ENCODE measurements at regions not wholly inside any gene's neighbourhood (a gene's known extent, or its start where the extent isn't known, plus 50 kb on each side); places are given as distances from the start of the nearest gene placed in this dataset.

DNA sequence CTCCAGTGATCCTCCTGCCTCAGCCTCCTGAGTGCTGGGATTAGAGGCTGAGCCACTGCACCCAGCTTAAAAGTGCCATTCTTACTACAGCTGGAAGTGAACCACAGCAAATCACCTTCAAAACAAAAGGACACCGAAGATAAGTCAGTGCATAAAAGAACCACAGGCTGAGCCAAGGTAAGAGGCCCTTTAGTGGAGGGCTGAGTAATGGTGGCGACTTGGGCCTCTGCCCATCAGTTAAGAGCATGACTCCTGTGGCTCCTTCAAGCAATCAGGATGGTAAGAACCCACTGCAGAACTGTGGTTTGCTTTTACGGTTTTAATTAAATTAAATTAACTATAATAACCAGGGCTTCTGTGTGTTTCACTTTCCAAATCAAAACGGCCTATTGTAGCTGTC is 75.1 kb downstream of the CTAGE1 start:
- TF ChIP-seq EZH2phosphoT487 (IDR thresholded peaks at IDR 0.05; ENCODE audit: insufficient read depth, low read depth): no peak
- no peaks in the 10 kb centered on the region for H4K20me1 ChIP-seq (ENCODE audit: insufficient read depth)
- 33 to 48% methylated on average over 4 of the region's 4 CpGs for WGBS, 2 experiments (ENCODE audit: low coverage in 1 of 2, low lambda C conversion rate in 2 of 2, missing lambda C conversion rate in 2 of 2)
- in situ Hi-C loops (cut with MboI): no loop called here
- H2AFZ ChIP-seq: no peak overlapping the region
- H3K79me2 ChIP-seq (ENCODE audit: insufficient read depth): no peaks in the 10 kb centered on the region
- H3K4me1 ChIP-seq (ENCODE audit: insufficient read depth): peaks cover 35% of the 10 kb centered on the region
- no peak overlapping the region for H3K27ac ChIP-seq
- H3K36me3 ChIP-seq (ENCODE audit: low read depth): no peaks in the 10 kb centered on the region
- no peaks in the 10 kb centered on the region for H3K9me2 ChIP-seq (ENCODE audit: insufficient read depth)
- H3K4me2 ChIP-seq (ENCODE audit: unreplicated experiment): peak overlapping the region; percentile 23
- H3K9ac ChIP-seq: no peak overlapping the region
- peaks cover 28% of the 10 kb centered on the region for H3F3A ChIP-seq (ENCODE audit: insufficient read depth)
- no peaks in the 10 kb centered on the region for H3K9me3 ChIP-seq (ENCODE audit: low read depth)
- H3K4me3 ChIP-seq: no peak overlapping the region
- no peaks in the 10 kb centered on the region for H3K27me3 ChIP-seq (replicated peaks; ENCODE audit: insufficient read depth)
- peak; percentile 87 for DNase-seq

DNA sequence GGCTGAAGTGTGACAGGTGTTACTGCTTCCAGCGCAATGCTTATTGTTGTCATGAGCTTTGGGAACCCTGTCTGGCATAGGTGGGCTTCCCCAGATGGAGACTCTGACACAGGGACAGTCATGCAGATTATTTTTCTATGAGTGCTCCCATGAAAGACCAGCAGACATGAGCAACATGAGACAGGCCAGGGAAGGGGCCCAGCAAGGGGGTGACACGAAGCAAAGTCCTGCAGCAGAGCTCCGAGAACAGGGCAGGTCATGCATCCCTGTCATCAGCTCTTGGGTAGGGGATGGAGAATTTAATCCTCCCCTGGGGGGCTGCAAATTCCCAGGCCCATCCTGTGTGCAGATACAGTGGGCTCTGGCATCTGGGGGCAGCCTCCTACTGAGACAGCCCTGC is 77.4 kb downstream of the CTAGE1 start:
- Histone ChIP-seq H3F3A (ENCODE audit: insufficient read depth) (peaks cover 7% of the 10 kb centered on the region; the same call in 1 of the 2 replicates), H3K9me2 (ENCODE audit: insufficient read depth) (no peaks in the 10 kb centered on the region), H3K9me3 (ENCODE audit: low read depth) (no peaks in the 10 kb centered on the region), H4K20me1 (ENCODE audit: insufficient read depth) (no peaks in the 10 kb centered on the region), H2AFZ (no peak overlapping the region), H3K79me2 (ENCODE audit: insufficient read depth) (no peaks in the 10 kb centered on the region), H3K4me1 (ENCODE audit: insufficient read depth) (peaks cover 21% of the 10 kb centered on the region), H3K36me3 (ENCODE audit: low read depth) (no peaks in the 10 kb centered on the region), H3K27ac (no peak overlapping the region), H3K9ac (no peak overlapping the region), H3K27me3 (replicated peaks; ENCODE audit: insufficient read depth) (no peaks in the 10 kb centered on the region), H3K4me2 (ENCODE audit: unreplicated experiment) (no peak overlapping the region), H3K4me3 (no peak overlapping the region)
- no peak for DNase-seq
- TF ChIP-seq EZH2 (IDR thresholded peaks at IDR 0.05; ENCODE audit: insufficient read depth, poor library complexity, severe bottlenecking) (no peak), EZH2phosphoT487 (IDR thresholded peaks at IDR 0.05; ENCODE audit: insufficient read depth, low read depth) (no peak)
- in situ Hi-C loops (cut with MboI): no loop called here
- WGBS, 2 experiments (ENCODE audit: low coverage in 1 of 2, low lambda C conversion rate in 2 of 2, missing lambda C conversion rate in 2 of 2): 96 to 98% methylated on average over 3 of the region's 3 CpGs

DNA sequence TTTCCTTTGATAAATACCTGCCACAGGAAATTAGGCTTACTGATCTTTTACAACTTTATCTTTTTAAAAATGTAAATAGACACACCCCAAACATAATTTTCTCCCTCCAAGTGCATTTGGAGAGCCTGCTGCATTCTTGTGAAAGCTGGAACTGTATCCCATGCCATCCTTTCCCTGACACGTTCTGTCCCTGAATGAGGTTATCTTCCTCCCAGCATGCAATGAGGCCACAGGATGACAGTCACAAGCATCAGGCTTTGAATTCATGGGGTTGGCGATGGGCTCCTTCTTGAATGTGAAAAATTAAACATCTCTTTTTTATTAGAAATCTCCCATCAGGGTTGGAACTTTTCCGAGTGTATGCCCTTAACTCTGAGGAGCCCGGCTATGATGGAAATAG is 77.8 kb downstream of the CTAGE1 start:
- H3K36me3 ChIP-seq (ENCODE audit: low read depth): no peaks in the 10 kb centered on the region
- in situ Hi-C loops (cut with MboI): no loop called here
- no peak for DNase-seq
- H3K4me2 ChIP-seq (ENCODE audit: unreplicated experiment): no peak overlapping the region
- H3K79me2 ChIP-seq (ENCODE audit: insufficient read depth): no peaks in the 10 kb centered on the region
- H2AFZ ChIP-seq: no peak overlapping the region
- H3K27me3 ChIP-seq (replicated peaks; ENCODE audit: insufficient read depth): no peaks in the 10 kb centered on the region
- no peak overlapping the region for H3K9ac ChIP-seq
- TF ChIP-seq EZH2phosphoT487 (IDR thresholded peaks at IDR 0.05; ENCODE audit: insufficient read depth, low read depth) (no peak), EZH2 (IDR thresholded peaks at IDR 0.05; ENCODE audit: insufficient read depth, poor library complexity, severe bottlenecking) (no peak)
- H3K9me3 ChIP-seq (ENCODE audit: low read depth): no peaks in the 10 kb centered on the region
- 86 to 90% methylated on average over 4 of the region's 4 CpGs for WGBS, 2 experiments (ENCODE audit: low coverage in 1 of 2, low lambda C conversion rate in 2 of 2, missing lambda C conversion rate in 2 of 2)
- H3K4me1 ChIP-seq (ENCODE audit: insufficient read depth): peaks cover 17% of the 10 kb centered on the region
- no peaks in the 10 kb centered on the region for H4K20me1 ChIP-seq (ENCODE audit: insufficient read depth)
- H3F3A ChIP-seq (ENCODE audit: insufficient read depth): peaks cover 5% of the 10 kb centered on the region; the same call in 1 of the 2 replicates
- no peak overlapping the region for H3K4me3 ChIP-seq
- no peaks in the 10 kb centered on the region for H3K9me2 ChIP-seq (ENCODE audit: insufficient read depth)
- H3K27ac ChIP-seq: no peak overlapping the region

DNA sequence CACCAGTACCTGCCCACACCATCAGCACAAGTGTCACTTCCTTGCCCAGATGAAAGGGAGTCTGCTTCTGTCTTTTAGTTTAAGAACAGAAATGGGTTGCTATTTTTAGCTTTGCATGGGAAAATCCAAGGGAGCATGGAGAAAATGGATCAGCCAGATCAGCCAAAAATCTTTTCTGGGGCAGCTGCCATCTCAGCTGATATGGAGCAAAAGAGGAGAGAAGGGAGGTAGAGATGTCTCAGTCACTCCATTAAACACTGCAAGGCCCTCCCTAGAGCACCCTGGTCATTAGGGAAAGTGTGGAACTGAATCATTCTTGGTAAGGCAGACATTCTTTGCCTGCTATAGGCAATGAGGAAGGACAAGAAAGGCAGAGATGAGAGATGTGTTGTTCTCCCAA is 79.9 kb downstream of the CTAGE1 start:
- H3K9me2 ChIP-seq (ENCODE audit: insufficient read depth): no peaks in the 10 kb centered on the region
- peaks cover 14% of the 10 kb centered on the region for H3K4me1 ChIP-seq (ENCODE audit: insufficient read depth)
- H3K27ac ChIP-seq: no peak overlapping the region
- no peaks in the 10 kb centered on the region for H3K27me3 ChIP-seq (replicated peaks; ENCODE audit: insufficient read depth)
- in situ Hi-C loops (cut with MboI): no loop called here
- H3K9me3 ChIP-seq (ENCODE audit: low read depth): no peaks in the 10 kb centered on the region
- H3K36me3 ChIP-seq (ENCODE audit: low read depth): no peaks in the 10 kb centered on the region
- no peak overlapping the region for H2AFZ ChIP-seq
- no peak overlapping the region for H3K9ac ChIP-seq
- H3F3A ChIP-seq (ENCODE audit: insufficient read depth): no peaks in the 10 kb centered on the region
- no peak for TF ChIP-seq EZH2phosphoT487 (IDR thresholded peaks at IDR 0.05; ENCODE audit: insufficient read depth, low read depth)
- no peak for TF ChIP-seq EZH2 (IDR thresholded peaks at IDR 0.05; ENCODE audit: insufficient read depth, poor library complexity, severe bottlenecking)
- H3K4me3 ChIP-seq: no peak overlapping the region
- no peaks in the 10 kb centered on the region for H4K20me1 ChIP-seq (ENCODE audit: insufficient read depth)
- H3K4me2 ChIP-seq (ENCODE audit: unreplicated experiment): no peak overlapping the region
- no peak for DNase-seq
- H3K79me2 ChIP-seq (ENCODE audit: insufficient read depth): no peaks in the 10 kb centered on the region

DNA sequence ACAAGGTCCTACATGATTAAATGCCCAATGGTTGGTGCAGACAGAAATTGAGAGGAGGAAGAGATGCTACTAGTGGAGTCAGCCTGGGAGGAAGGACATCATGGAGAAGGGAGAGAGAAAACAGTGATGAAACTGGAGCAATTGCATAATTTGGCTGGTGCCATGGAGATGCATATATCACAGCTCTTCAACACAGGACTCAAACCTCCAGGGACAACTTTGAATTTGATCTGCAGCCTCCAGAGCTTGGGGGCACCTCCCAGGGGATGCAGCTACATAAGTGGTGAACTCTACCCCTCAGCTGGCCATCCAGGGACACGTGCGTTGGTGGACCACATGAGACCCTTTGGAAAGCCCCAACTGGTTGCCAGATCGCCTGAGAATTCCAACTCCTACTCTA is 80.4 kb downstream of the CTAGE1 start:
- Histone ChIP-seq H3F3A (ENCODE audit: insufficient read depth) (no peaks in the 10 kb centered on the region), H3K27ac (no peak overlapping the region), H3K4me2 (ENCODE audit: unreplicated experiment) (no peak overlapping the region), H4K20me1 (ENCODE audit: insufficient read depth) (no peaks in the 10 kb centered on the region), H3K9me2 (ENCODE audit: insufficient read depth) (no peaks in the 10 kb centered on the region), H3K36me3 (ENCODE audit: low read depth) (no peaks in the 10 kb centered on the region), H3K9ac (no peak overlapping the region), H3K4me1 (ENCODE audit: insufficient read depth) (peaks cover 9% of the 10 kb centered on the region), H3K9me3 (ENCODE audit: low read depth) (no peaks in the 10 kb centered on the region), H3K79me2 (ENCODE audit: insufficient read depth) (no peaks in the 10 kb centered on the region), H2AFZ (no peak overlapping the region), H3K27me3 (replicated peaks; ENCODE audit: insufficient read depth) (no peaks in the 10 kb centered on the region), H3K4me3 (no peak overlapping the region)
- peak; percentile 52 for DNase-seq
- WGBS, 2 experiments (ENCODE audit: low coverage in 1 of 2, low lambda C conversion rate in 2 of 2, missing lambda C conversion rate in 2 of 2): 56 to 64% methylated on average over 3 of the region's 3 CpGs
- TF ChIP-seq EZH2phosphoT487 (IDR thresholded peaks at IDR 0.05; ENCODE audit: insufficient read depth, low read depth) (no peak), EZH2 (IDR thresholded peaks at IDR 0.05; ENCODE audit: insufficient read depth, poor library complexity, severe bottlenecking) (no peak)
- in situ Hi-C loops (cut with MboI): no loop called here
